Right renal pelvis (tissue), 4 donors: ENCODE measurements at regions not wholly inside any gene's neighbourhood (a gene's known extent, or its start where the extent isn't known, plus 50 kb on each side); places are given as distances from the start of the nearest gene placed in this dataset.
"Not testable (repeated sequence)": the region's sequence is repeated elsewhere in the genome, so short reads cannot be mapped to it uniquely, and the experiment has no call there.

Experiments
- DNase-seq, 4 donors: peaks; one replicate each; pipeline ENCODE4 v3.0.0-alpha.2; 2013; ENCODE audit warnings: low read depth in 4 of 4, low spot score in 3 of 4, missing footprints in 1 of 4

DNA sequence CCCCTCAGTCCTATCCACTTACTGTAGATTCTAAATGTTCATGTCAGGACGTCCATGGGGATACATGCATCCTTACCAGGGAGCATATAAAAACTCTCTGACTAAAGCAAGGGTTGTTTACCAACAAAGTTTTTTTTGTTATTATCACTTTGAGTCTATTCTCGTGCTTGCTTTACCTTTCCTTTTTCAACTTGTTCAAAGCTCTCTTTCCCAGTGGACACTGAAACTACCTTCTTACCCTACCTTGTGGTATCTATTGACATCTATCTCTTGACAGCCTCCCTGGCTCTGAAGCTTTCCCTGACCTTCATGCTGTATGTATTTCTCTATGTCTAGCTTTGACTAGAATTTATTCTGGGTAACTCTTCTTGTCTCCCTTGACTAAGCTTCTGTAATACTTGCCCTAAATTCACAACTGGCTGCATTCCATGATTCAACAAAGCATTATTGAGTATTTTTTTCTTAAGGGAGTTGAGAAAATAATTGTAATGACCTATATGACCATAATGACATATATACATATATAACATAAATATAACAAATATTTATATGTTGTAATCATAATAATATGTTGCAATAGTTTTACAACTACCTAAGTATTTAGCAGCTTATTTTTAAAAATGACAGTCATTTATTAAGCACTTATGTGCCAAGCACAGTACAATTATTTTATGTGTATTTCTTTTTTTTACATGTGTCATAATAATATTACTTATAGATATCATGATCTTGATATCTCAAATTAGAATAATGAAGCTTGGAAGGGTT lies 403.4 kb upstream of the SPRY2 start:
- DNase-seq: no peak

DNA sequence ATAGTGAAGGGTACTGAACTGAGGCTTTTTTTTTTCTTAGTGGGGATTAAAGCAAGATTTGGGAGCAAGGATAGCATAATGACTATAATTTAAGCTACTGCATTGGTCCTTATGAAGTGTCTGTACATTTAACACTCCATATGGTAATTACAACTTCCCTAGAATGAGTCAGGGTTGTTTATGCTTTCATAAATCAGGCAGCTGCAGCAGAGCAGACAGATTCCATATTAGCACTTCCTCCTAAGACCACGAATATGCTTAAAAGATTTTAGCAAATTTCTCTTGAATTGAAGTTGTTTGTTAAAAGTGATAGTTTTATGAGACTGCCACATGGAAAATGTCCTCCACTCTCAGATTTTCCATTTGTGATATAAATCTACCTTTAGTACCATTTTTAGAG lies 401.1 kb upstream of the SPRY2 start:
- DNase-seq: peak in 2 of 4 donors; percentile 3 to 13

DNA sequence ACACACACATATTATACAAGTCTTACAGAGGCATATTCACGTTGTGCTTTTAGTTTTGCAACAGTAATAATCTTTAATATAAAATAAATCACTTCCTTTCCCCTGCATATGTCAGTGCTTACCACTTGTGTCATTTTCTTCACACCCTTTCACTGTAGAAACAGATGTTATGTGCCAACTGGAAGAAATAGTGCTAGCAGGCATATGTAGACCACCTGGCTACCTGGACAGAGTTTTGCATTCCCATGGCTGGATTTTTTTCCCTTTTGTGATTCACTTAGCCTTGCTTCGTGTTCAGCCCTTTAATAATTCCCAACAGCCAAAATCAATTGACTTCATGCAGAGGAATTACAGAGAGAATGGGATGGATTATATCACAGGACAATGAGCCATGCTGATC lies 399.1 kb upstream of the SPRY2 start:
- DNase-seq: no peak

DNA sequence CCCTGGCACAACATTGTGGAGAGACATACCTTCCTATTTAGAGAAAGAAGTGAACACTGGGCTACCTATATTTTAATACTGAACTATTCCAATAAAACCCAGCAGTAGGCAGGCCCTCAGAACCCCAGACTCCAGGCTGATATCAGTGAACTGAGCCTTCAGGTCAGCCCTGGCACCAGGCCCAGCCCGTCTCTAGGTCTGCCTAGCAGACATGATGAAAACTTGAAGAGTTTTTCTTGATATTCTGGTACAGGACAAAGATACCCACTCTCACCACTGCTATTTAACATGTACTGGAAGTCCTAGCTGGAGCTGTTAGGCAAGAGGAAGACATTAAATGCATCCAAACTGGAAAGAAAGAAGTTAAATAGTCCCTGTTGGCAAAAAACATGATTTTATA lies 396.6 kb upstream of the SPRY2 start:
- DNase-seq: no peak

DNA sequence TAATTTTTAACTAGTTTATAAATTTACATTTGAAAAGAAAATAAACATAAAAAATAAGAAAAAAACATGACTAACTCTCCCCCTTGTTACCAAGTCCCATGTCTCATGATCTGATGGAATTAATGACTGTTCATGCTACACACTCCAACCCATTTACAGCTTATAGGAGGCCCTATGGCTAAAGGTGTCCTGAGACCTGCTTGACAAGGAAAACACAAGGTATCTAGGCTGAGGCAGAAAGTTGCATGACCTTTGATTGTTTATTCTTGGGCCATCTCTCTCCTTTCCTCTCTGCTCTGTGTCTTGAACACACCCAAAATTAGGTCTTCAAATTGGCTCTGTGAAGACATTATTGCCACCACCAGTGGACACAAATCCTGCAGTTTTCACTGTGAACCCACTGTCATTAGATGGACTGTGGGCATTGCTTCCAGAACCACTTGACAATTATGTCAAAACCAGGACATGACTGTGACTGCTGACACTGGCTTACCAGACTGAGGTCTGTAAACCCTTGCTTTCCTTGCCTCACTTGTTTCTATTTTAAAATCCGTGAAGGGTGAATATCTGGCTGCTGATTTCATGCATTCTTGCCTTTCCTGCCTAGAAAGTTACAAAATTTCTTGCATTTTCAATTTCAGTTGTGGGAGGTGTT lies 386.5 kb upstream of the SPRY2 start:
- no peak for DNase-seq

DNA sequence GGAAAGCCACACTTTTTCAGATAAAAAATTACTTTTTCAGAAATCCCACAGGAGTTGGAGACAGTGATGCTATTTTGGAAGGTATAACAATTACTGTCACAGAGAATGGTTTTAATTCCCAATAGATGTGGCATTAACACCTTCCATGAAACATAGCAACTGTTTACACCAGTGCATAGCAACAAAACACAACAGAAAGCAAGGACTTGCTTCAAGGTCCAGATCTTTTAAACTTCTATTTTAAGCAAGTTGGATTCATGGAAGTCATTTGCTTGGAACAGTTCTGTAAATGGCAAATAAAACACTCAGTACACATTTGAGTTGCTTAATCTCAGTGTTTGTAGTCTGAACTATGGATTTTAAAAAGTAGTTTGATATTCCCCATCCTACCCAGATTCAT lies 385.9 kb upstream of the SPRY2 start:
- DNase-seq: no peak

DNA sequence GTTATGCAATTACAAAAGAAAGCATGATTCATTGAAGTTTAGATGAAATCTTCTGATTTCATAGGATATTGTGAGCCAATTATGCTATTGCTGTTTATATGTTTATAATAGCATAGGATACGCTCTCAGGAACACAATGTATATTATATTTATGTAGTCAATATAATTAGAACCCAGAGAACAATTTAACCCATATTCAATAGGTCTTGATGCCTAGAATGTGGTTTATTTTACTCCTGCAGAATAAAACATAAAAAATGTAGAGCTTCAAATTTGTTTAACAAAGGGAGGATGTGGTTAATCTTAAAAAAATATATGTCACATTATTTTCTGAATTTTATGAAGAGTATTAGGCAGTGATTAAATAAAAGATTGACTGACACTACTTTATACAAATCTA lies 380.8 kb upstream of the SPRY2 start:
- DNase-seq: no peak

DNA sequence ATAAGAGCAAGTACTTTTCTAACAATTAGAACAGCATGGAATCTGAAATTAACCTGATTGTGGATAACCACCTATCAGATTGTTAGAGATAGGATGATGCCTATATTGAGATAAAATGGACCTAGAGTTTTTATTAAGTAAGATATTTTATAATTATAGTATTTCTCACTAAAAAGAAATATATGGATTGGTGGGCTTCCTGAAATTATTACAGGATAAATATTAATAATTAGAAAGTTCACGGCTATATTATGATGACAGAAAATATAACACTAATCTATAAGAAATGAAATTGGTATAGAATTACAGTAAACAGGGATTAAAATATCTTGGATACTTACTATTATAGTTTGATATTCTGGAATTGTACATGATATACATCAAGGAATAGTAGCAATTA lies 378.0 kb upstream of the SPRY2 start:
- no peak for DNase-seq

DNA sequence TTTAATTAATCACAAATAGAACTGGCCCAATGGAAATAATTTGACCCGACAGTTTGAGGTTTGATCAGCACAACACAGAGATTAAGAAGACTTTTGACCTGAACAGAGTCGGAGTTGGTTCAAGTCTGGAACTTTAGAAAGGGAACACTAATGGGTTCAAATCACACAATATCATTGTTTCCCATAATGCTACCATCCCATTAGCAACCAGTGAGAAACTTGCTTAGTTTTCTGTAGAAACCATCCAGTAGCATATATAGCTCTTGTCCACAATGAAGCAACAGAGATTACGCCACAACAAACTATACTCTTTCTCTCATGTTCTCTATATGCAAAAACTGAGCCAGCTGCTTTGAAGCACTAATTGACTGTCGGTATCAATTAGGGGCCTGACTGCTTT lies 376.9 kb upstream of the SPRY2 start:
- no peak for DNase-seq

DNA sequence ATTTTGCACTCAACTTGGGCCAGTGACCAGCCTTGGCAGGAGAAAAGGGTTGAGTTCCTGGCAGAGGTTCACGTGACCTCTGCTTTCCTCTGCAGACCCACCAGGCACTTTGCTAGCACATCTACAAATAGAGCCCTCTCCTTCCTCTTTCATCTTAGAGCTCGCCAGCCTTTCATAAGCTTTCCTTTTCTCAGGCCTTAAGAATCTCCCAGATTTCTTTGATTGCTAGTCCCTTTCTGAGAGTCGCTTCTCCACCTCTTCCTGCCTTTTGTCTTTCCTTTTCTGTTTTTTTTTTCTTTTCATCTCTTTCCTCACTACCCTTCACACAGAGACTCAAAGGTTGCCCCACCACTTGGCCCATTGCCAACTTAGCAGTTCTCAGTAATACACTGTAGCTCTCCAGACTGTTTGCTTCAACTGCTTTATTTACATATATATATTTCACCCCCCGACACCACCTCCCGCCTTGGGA lies 375.7 kb upstream of the SPRY2 start:
- DNase-seq: peak; percentile 6 to 33 (median 20)

DNA sequence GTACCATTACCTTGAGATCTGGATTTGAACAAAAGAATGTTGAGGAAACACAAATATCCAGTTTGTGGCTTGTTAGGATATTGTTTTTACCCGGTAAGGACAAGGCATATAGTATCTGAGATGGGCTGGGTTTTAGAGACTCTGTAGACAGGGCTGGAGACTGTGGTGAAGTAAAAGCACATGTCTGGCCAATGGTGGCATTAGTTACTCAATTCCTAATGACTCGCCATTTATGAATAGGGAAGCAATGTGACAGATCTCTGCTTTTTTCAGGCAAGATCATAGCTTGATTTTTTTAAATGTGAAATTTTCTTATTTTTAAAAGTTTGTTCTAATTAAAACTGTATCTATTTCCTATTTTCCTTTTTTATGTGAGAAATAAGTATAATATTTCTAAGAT lies 371.1 kb upstream of the SPRY2 start:
- no peak for DNase-seq

DNA sequence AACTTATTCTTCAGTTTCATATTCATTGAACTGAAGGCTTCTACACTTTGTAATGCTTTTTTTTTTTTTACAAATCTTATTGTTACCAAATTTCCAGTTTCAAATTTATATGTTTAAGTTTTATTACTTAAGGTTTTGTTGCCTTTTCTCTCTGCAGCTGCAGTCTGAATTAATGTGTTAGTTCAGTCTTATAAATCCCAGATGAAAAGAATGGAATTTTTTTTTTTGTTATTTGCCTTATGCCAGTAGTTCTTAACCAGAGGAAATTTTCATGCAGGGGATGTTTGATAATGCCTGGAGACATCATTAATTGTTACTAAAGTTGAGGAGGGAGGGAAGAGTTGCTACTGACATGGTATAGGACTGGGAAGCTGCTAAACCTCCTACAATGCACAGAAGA lies 367.9 kb upstream of the SPRY2 start:
- DNase-seq: no peak

DNA sequence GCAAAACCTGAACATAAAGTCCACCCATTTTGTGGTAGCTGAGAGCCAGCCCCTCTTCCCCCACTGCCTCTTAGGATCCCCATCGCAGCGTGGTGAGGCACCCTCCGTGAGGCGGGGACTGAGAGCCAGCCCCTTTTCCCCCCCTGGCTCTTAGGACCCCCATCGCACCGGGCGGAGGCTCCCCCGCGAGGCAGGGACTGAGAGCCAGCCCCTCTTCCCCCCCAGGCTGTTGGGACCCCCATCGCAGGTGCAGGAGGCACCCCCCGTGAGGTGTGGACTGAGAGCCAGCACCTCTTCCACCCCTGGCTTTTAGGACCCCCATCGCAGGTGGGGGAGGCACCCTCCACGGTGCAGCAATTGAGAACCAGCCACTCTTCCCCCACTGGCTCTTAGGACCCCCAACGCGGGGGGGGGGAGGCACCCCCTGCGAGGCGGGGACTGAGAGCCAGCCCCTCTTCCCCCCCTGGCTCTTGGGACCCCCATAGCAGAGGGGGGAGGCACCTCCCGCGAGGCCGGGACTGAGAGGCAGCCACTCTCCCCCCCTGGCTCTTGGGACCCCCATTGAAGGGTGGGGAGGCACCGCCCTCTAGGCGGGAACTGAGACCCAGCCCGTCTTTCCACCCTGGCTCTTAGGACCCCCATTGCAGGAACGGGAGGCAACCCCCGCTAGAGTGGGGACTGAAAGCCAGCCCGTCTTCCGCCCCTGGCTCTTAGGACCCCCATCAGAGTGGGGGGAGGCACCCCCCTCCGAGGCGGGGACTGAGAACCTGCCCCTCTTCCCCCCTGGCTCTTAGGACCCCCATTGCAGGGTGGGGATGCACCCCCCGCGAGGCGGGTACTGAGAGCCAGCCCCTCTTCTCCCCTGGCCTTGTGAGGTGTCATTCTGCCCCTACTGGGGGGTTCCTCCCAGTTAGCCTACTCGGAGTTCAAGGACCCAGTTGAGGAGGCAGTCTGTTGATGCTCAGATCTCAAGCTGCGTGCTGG lies 366.4 kb upstream of the SPRY2 start:
- no peak for DNase-seq

DNA sequence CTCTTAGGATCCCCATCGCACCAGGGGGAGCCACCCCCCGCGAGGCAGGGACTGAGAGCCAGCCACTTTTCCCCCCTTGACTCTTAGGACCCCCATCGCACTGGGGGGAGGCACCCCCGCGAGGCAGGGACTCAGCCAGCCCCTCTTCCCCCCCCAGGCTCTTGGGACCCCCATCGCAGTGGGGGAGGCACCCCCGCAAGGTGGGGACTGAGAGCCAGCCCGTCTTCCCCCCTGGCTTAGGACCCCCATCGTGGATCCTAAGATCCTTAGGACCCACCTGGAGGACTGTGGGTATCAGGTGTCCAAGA lies 365.2 kb upstream of the SPRY2 start:
- DNase-seq: no peak

DNA sequence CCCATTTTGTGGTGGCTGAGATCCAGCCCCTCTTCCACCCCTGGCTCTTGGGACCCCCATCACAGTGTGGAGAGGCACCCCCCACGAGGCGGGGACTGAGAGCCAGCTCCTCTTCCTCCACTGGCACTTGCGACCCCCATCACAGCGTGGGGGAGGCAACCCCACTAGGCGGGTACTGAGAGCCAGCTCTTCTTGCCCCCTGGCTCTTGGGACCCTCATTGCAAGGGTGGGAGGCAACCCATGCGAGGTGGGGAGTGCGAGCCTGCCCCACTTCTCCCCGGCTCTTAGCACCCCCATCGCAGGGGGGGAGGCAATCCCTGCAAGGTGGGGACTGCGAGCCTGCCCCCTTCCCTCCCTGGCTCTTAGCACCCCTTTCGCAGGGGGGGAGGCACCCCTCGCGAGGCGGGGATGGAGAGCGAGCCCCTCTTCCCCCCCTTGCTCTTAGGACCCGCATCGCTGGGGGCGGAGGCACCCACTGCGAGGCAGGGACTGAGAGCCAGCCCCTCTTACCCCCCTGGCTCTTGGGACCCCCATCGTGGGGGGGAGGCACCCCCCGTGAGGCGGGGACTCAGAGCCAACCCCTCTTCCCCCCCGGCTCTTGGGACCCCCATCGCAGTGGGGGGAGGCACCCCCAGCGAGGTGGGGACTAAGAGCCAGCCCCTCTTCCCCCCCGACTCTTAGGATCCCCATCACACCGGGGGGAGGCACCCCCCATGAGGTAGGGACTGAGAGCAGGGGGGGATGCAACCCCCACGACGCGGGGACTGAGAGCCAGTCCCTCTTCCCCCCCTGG lies 364.6 kb upstream of the SPRY2 start:
- no peak for DNase-seq

DNA sequence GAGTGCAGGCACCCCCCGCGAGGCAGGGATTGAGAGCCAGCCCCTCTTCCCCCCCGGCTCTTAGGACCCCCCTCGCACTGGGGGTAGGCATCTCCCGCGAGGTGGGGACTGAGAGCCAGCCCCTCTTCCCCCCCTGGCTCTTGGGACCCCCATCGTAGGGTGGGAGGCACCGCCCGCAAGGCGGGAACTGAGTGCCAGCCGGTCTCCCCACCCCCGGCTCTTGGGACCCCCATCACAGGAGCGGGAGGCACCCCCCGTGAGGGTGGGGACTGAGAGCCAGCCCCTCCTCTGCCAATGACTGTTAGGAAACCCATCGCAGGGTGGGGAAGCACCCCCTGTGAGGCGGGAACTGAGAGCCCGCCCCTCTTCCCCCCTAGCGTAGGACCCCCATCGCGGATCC lies 363.4 kb upstream of the SPRY2 start:
- DNase-seq: no peak

DNA sequence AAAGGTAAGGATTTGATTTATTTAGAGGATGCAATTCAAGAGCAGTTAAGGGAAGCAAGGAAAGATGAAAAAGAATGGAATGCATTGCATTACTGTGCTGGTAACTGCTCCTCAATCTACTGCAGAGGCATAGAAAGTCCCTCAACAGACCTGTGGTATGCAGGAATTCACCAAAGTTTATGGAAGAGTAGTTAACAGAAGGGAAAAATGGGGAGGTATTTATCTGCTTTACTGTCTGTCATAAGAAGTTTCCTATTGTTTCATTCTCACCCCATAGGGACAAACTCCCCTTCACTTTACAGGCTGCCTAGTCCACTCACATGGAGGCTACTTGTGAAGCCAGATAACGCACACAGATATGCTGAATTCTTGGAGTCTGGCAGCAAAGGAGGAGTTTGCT lies 354.9 kb upstream of the SPRY2 start:
- DNase-seq: no peak

DNA sequence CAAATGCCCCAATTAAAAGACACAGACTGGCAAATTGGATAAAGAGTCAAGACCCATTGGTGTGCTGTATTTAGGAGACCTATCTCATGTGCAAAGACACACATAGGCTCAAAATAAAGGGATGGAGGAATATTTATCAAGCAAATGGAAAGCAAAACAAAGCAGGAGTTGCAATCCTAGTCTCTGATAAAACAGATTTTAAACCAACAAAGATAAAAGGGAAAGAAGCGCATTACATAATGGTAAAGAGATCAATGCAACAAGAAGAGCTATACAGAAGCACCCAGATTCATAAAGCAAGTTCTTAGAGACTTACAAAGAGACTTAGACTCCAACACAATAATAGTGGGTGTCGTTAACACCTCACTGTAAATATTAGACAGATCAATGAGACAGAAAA lies 350.9 kb upstream of the SPRY2 start:
- not testable (repeated sequence) for DNase-seq

DNA sequence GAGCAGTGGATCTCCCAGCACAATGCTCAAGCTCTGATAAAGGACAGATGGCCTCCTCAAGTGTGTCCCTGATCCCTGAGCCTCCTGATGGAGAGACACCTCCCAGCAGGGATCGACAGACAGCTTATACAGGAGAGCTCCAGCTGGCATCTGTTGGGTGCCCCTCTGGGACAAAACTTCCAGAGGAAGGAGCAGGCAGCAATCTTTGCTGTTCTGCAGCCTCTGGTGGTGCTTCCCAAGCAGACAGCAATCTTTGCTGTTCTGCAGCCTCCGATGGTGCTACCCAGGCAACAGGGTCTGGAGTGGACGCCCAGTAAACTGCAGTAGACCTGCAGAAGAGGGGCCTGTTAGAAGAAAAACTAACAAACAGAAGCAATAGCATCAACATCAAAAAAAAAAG lies 349.3 kb upstream of the SPRY2 start:
- no peak for DNase-seq

DNA sequence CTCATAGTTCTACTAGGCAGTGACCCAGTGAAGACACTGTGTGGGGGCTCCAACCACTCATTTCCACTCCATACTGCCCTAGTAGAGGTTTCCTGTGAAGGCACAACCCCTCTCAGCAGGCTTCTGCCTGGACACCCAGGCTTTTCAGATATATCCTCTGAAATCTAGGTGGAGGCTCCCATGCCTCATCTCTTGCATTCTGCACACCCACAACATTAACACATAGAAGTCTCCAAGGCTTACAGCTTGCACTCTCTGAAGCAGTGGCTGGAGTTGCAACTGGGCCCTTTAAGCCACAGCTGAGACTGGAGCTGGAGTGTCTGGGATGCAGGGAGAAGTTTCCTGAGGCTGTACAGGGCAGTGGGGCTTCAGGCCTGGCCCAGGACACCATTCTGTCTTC lies 347.7 kb upstream of the SPRY2 start:
- no peak for DNase-seq

DNA sequence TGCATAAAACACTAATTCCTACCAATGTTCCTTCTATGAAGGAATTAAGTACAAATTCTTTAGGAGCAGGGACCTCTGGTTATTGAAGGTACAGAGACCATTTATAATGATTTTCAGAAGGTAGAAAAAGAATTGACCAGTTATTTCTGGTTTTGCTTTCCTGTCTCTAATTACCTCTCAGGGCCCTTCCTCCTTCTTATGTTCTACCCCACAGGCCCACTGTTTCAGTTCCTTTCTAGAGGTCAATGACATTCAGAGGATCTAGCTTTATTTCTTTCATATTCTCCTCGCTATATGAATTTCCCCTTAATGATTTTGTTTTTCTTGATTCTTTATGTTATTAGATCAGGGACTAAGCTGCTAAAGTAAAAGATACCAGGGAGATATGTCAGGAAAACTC lies 345.0 kb upstream of the SPRY2 start:
- DNase-seq: no peak
